ENCODE measurements at regions not wholly inside any gene's neighbourhood (a gene's known extent, or its start where the extent isn't known, plus 50 kb on each side); places are given as distances from the start of the nearest gene placed in this dataset.

DNA sequence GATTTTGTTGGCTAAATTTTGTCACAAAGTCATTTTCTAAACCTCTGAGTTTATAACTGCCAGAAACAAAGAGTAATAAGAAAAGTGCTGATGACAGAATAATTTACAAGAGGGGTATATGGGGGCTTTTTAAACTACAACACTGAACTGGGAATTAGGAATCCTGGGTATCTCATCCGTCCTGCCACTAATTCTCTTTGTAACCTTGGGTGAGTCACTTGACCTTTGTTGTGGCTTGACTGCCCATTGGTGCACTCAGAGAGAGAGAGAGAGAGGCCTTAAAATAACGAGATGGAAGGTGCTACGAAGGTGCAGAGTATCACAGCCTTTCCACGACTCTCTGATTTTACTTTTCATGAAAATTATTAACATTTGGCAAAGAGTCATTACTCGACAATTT, 130.3 kb upstream of the CNTLN start:
- no peaks in the 10 kb centered on the region for H3K27me3 Mint-ChIP-seq (ENCODE audit: insufficient read depth, low read depth, poor library complexity)
- no peaks in the 10 kb centered on the region for H3K9me3 Mint-ChIP-seq
- no peak overlapping the region for H3K4me3 Mint-ChIP-seq
- no peak overlapping the region for H3K27ac Mint-ChIP-seq
- no peaks in the 10 kb centered on the region for H3K36me3 ChIP-seq (ENCODE audit: insufficient read depth)
- peaks cover 12% of the 10 kb centered on the region; the same call in 2 of the 3 replicates for H3K4me1 Mint-ChIP-seq
- H3K27me3 ChIP-seq (ENCODE audit: insufficient read depth), result no peaks in the 10 kb centered on the region
- H3K4me1 ChIP-seq (ENCODE audit: insufficient read depth), result peaks cover 11% of the 10 kb centered on the region
- H4K20me1 ChIP-seq (replicated peaks; ENCODE audit: insufficient read depth), result no peaks in the 10 kb centered on the region
- TF ChIP-seq ZNF114 (CRISPR knock-in tag; IDR thresholded peaks at IDR 0.05) (no peak), ZNF331 (CRISPR knock-in tag; IDR thresholded peaks at IDR 0.05; ENCODE audit: low read depth) (no peak), EZH2 (IDR thresholded peaks at IDR 0.05; ENCODE audit: low read depth, unreplicated experiment) (no peak), NANOG (IDR thresholded peaks at IDR 0.05; ENCODE audit: borderline replicate concordance) (no peak), CREB1 (CRISPR knock-in tag; IDR thresholded peaks at IDR 0.05; ENCODE audit: low read depth) (no peak), EZH2phosphoT487 (IDR thresholded peaks at IDR 0.05; ENCODE audit: unreplicated experiment) (no peak), STAT1 (IDR thresholded peaks at IDR 0.05; ENCODE audit: unreplicated experiment) (no peak)
- TF ChIP-seq, protein P1, sequence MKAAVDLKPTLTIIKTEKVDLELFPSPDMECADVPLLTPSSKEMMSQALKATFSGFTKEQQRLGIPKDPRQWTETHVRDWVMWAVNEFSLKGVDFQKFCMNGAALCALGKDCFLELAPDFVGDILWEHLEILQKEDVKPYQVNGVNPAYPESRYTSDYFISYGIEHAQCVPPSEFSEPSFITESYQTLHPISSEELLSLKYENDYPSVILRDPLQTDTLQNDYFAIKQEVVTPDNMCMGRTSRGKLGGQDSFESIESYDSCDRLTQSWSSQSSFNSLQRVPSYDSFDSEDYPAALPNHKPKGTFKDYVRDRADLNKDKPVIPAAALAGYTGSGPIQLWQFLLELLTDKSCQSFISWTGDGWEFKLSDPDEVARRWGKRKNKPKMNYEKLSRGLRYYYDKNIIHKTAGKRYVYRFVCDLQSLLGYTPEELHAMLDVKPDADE (IDR thresholded peaks at IDR 0.05), result no peak
- TF ChIP-seq, protein P2, sequence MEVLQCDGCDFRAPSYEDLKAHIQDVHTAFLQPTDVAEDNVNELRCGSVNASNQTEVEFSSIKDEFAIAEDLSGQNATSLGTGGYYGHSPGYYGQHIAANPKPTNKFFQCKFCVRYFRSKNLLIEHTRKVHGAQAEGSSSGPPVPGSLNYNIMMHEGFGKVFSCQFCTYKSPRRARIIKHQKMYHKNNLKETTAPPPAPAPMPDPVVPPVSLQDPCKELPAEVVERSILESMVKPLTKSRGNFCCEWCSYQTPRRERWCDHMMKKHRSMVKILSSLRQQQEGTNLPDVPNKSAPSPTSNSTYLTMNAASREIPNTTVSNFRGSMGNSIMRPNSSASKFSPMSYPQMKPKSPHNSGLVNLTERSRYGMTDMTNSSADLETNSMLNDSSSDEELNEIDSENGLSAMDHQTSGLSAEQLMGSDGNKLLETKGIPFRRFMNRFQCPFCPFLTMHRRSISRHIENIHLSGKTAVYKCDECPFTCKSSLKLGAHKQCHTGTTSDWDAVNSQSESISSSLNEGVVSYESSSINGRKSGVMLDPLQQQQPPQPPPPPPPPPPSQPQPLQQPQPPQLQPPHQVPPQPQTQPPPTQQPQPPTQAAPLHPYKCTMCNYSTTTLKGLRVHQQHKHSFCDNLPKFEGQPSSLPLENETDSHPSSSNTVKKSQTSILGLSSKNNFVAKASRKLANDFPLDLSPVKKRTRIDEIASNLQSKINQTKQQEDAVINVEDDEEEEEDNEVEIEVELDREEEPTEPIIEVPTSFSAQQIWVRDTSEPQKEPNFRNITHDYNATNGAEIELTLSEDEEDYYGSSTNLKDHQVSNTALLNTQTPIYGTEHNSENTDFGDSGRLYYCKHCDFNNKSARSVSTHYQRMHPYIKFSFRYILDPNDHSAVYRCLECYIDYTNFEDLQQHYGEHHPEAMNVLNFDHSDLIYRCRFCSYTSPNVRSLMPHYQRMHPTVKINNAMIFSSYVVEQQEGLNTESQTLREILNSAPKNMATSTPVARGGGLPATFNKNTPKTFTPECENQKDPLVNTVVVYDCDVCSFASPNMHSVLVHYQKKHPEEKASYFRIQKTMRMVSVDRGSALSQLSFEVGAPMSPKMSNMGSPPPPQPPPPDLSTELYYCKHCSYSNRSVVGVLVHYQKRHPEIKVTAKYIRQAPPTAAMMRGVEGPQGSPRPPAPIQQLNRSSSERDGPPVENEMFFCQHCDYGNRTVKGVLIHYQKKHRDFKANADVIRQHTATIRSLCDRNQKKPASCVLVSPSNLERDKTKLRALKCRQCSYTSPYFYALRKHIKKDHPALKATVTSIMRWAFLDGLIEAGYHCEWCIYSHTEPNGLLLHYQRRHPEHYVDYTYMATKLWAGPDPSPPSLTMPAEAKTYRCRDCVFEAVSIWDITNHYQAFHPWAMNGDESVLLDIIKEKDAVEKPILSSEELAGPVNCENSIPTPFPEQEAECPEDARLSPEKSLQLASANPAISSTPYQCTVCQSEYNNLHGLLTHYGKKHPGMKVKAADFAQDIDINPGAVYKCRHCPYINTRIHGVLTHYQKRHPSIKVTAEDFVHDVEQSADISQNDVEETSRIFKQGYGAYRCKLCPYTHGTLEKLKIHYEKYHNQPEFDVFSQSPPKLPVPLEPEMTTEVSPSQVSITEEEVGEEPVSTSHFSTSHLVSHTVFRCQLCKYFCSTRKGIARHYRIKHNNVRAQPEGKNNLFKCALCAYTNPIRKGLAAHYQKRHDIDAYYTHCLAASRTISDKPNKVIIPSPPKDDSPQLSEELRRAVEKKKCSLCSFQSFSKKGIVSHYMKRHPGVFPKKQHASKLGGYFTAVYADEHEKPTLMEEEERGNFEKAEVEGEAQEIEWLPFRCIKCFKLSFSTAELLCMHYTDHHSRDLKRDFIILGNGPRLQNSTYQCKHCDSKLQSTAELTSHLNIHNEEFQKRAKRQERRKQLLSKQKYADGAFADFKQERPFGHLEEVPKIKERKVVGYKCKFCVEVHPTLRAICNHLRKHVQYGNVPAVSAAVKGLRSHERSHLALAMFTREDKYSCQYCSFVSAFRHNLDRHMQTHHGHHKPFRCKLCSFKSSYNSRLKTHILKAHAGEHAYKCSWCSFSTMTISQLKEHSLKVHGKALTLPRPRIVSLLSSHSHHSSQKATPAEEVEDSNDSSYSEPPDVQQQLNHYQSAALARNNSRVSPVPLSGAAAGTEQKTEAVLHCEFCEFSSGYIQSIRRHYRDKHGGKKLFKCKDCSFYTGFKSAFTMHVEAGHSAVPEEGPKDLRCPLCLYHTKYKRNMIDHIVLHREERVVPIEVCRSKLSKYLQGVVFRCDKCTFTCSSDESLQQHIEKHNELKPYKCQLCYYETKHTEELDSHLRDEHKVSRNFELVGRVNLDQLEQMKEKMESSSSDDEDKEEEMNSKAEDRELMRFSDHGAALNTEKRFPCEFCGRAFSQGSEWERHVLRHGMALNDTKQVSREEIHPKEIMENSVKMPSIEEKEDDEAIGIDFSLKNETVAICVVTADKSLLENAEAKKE (CRISPR knock-in tag; IDR thresholded peaks at IDR 0.05), result no peak
- DNase-seq (ENCODE audit: low spot score) (peak; percentile 11), ATAC-seq (peak; percentile 85)
- peak overlapping the region; percentile 70; the same call in 1 of the 2 replicates for H2AFZ ChIP-seq
- no peaks in the 10 kb centered on the region for H3F3A ChIP-seq (replicated peaks; ENCODE audit: low read depth)
- no peak overlapping the region for H3K4me2 ChIP-seq
- no peaks in the 10 kb centered on the region; the same call in 1 of the 2 replicates for H3K9me2 ChIP-seq (ENCODE audit: insufficient read depth)
- no peak overlapping the region for H3K27ac ChIP-seq (ENCODE audit: low read depth)
- H3K36me3 Mint-ChIP-seq (ENCODE audit: low read depth), result no peaks in the 10 kb centered on the region
- no peak overlapping the region for H3K4me3 ChIP-seq
- no peaks in the 10 kb centered on the region for H3K79me2 ChIP-seq (replicated peaks; ENCODE audit: insufficient read depth)
